ENCODE measurements at regions not wholly inside any gene's neighbourhood (a gene's known extent, or its start where the extent isn't known, plus 50 kb on each side); places are given as distances from the start of the nearest gene placed in this dataset.

DNA sequence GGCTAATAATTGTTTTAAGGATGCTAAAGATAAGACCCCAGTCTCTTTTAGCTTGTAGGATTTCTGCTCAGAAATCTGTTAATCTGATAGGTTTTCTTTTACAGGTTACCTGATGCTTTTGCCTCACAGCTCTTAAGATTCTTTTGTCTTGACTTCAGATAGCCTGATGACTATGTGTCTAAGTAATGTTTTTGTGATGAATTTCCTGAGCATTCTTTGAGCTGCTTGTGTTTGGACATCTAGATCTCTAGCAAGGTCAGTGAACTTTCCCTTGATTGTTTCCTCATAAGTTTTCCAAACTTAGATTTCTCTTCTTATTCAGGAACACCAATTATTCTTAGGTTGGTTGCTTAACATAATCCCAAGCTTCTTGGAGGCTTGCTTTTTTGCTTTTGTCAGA is 104.1 kb downstream of the ZNF518B start:
- no peak for DNase-seq
- in situ Hi-C loops (cut with MboI; ENCODE audit: low pct_ligation_motif_present in 1 of 4, low pct_unique_long_range_greater_than_20kb in 1 of 4, low sequenced_read_pairs in 3 of 4) (no loop called here), intact Hi-C loops (cut with DNase I; ENCODE audit: low total_unique reads) (no loop called here)
- Histone ChIP-seq H3K36me3 (no peaks in the 10 kb centered on the region), H3K9me3 (no peaks in the 10 kb centered on the region), H3K27ac (no peak overlapping the region), H3K4me1 (no peaks in the 10 kb centered on the region), H3K4me3 (no peak overlapping the region), H3K27me3 (no peaks in the 10 kb centered on the region)
- no peak for TF ChIP-seq EP300 (IDR thresholded peaks at IDR 0.05; ENCODE audit: low read depth)
- no peak for TF ChIP-seq POLR2AphosphoS5 (IDR thresholded peaks at IDR 0.05)
- TF ChIP-seq CTCF (IDR thresholded peaks at IDR 0.05): no peak
- no peak for TF ChIP-seq POLR2A (IDR thresholded peaks at IDR 0.05)

DNA sequence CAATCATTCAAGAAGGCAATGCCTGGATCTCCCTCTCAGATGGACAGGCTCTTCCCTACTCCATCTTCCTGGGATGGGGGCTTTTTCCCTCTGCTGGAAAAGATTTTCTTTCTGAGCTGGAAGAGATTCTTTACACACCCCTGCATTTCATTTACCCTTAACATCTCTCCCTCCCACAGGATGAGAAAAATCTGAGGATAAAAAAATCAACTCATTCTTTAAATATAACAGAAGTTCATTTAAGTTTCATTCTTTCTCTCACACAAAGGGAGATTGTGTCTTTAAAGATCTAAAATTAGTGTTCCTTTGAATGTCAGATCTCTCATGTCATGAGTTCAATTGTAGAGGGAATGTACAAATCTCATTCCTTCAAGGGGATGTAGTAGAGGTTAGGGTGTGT is 109.0 kb downstream of the ZNF518B start:
- H3K36me3 ChIP-seq: no peaks in the 10 kb centered on the region
- no peaks in the 10 kb centered on the region for H3K4me1 ChIP-seq
- TF ChIP-seq POLR2AphosphoS5 (IDR thresholded peaks at IDR 0.05): no peak
- no peak for TF ChIP-seq CTCF (IDR thresholded peaks at IDR 0.05)
- no peak for TF ChIP-seq POLR2A (IDR thresholded peaks at IDR 0.05)
- TF ChIP-seq EP300 (IDR thresholded peaks at IDR 0.05; ENCODE audit: low read depth): no peak
- H3K27ac ChIP-seq: no peak overlapping the region
- in situ Hi-C loops (cut with MboI; ENCODE audit: low pct_ligation_motif_present in 1 of 4, low pct_unique_long_range_greater_than_20kb in 1 of 4, low sequenced_read_pairs in 3 of 4) (no loop called here), intact Hi-C loops (cut with DNase I; ENCODE audit: low total_unique reads) (no loop called here)
- H3K4me3 ChIP-seq: no peak overlapping the region
- no peaks in the 10 kb centered on the region for H3K9me3 ChIP-seq
- no peak for DNase-seq
- no peaks in the 10 kb centered on the region for H3K27me3 ChIP-seq

- no peaks in the 10 kb centered on the region for H3K4me1 ChIP-seq
- intact Hi-C loops (cut with DNase I; ENCODE audit: low total_unique reads): no loop called here
- in situ Hi-C loops (cut with MboI; ENCODE audit: low pct_ligation_motif_present in 1 of 4, low pct_unique_long_range_greater_than_20kb in 1 of 4, low sequenced_read_pairs in 3 of 4): no loop called here
- H3K4me3 ChIP-seq: no peak overlapping the region
- no peaks in the 10 kb centered on the region for H3K27me3 ChIP-seq
- H3K27ac ChIP-seq: no peak overlapping the region
- no peaks in the 10 kb centered on the region for H3K36me3 ChIP-seq
- TF ChIP-seq POLR2AphosphoS5 (IDR thresholded peaks at IDR 0.05) (no peak), CTCF (IDR thresholded peaks at IDR 0.05) (no peak), EP300 (IDR thresholded peaks at IDR 0.05; ENCODE audit: low read depth) (no peak), POLR2A (IDR thresholded peaks at IDR 0.05) (no peak)
- 42 to 50% methylated on average over 1 of the region's 1 CpG for WGBS, 2 donors (ENCODE audit: low coverage in 1 of 2)
- DNase-seq: no peak
- H3K9me3 ChIP-seq: no peaks in the 10 kb centered on the region
Observed at GRCh38 chr4:10347815-10348214, 109.4 kb downstream of the ZNF518B start.

GRCh38 chr4:10347281-10347795 is 109.9 kb downstream of the ZNF518B start:
- intact Hi-C loops (cut with DNase I; ENCODE audit: low total_unique reads) (no loop called here), in situ Hi-C loops (cut with MboI; ENCODE audit: low pct_ligation_motif_present in 1 of 4, low pct_unique_long_range_greater_than_20kb in 1 of 4, low sequenced_read_pairs in 3 of 4) (no loop called here)
- Histone ChIP-seq H3K9me3 (no peaks in the 10 kb centered on the region), H3K4me1 (no peaks in the 10 kb centered on the region), H3K27ac (no peak overlapping the region), H3K27me3 (no peaks in the 10 kb centered on the region), H3K4me3 (no peak overlapping the region), H3K36me3 (no peaks in the 10 kb centered on the region)
- DNase-seq: no peak
- TF ChIP-seq EP300 (IDR thresholded peaks at IDR 0.05; ENCODE audit: low read depth): no peak
- no peak for TF ChIP-seq POLR2AphosphoS5 (IDR thresholded peaks at IDR 0.05)
- no peak for TF ChIP-seq CTCF (IDR thresholded peaks at IDR 0.05)
- no peak for TF ChIP-seq POLR2A (IDR thresholded peaks at IDR 0.05)
- WGBS, 2 donors (ENCODE audit: low coverage in 1 of 2): 82% methylated on average over 1 to 5 of the region's 5 CpGs

Measured in transverse colon (tissue), 4 donors.